Thyroid gland (tissue), 4 donors: ENCODE measurements at regions not wholly inside any gene's neighbourhood (a gene's known extent, or its start where the extent isn't known, plus 50 kb on each side); places are given as distances from the start of the nearest gene placed in this dataset.

Experiments used
- DNase-seq, 2 donors: peaks; one replicate each; pipeline ENCODE4 v3.0.0-alpha.2; 2019
- H3K27ac ChIP-seq, 3 donors: fragments of 200-600 bp; sonication (generic); 1 replicate in 2 of 3; 2 replicates in 1 of 3; pipeline ENCODE4 v1.5.1; 2016 to 2019; ENCODE audit warnings: mild to moderate bottlenecking in 1 of 3, moderate library complexity in 1 of 3
- H3K27me3 ChIP-seq: fragments of 200-600 bp; sonication (generic); one replicate; pipeline ENCODE4 v1.5.1; 2019
- H3K36me3 ChIP-seq, 2 donors: fragments of 200-600 bp; sonication (generic); one replicate each; pipeline ENCODE4 v1.5.1; 2016 to 2019
- H3K4me1 ChIP-seq, 2 donors: fragments of 200-600 bp; sonication (generic); one replicate each; pipeline ENCODE4 v1.5.1; 2017 to 2019
- H3K4me3 ChIP-seq, 3 donors: fragments of 200-600 bp; sonication (generic); replicated peaks in 1 of 3; 1 replicate in 2 of 3; 2 replicates in 1 of 3; pipeline ENCODE4 v1.5.1; 2016; ENCODE audit warnings: mild to moderate bottlenecking in 1 of 3
- H3K9me3 ChIP-seq: fragments of 200-600 bp; sonication (generic); one replicate; pipeline ENCODE4 v1.5.1; 2017
- POLR2A ChIP-seq, 2 donors: fragments of 450-650 bp; IDR thresholded peaks; one replicate each; pipeline ENCODE4 v1.6.1; 2017; ENCODE audit warnings: antibody characterized with exemption in 2 of 2, mild to moderate bottlenecking in 2 of 2, moderate library complexity in 1 of 2
- WGBS, 2 donors: methylation state at CpG; one replicate each; pipeline ENCODE4 v1.1.5; 2017; 5-methylcytosine and 5-hydroxymethylcytosine counted together
- intact Hi-C: fragments of 100-400 bp; cut with DNase I; formaldehyde crosslinking; loops from one replicate; pipeline ENCODE4 v1.15.1; 2023
- TF ChIP-seq, protein P1 (sequence below), 6 experiments: fragments of 200-600 bp in 3 of 6; fragments of 450-650 bp in 3 of 6; sonication (generic) in 3 of 6; IDR thresholded peaks; one replicate each; pipeline ENCODE4 v1.5.1; 2016 to 2019; ENCODE audit warnings: antibody characterized with exemption in 6 of 6, mild to moderate bottlenecking in 2 of 6, inconsistent platforms in 1 of 6, moderate library complexity in 1 of 6

DNA sequence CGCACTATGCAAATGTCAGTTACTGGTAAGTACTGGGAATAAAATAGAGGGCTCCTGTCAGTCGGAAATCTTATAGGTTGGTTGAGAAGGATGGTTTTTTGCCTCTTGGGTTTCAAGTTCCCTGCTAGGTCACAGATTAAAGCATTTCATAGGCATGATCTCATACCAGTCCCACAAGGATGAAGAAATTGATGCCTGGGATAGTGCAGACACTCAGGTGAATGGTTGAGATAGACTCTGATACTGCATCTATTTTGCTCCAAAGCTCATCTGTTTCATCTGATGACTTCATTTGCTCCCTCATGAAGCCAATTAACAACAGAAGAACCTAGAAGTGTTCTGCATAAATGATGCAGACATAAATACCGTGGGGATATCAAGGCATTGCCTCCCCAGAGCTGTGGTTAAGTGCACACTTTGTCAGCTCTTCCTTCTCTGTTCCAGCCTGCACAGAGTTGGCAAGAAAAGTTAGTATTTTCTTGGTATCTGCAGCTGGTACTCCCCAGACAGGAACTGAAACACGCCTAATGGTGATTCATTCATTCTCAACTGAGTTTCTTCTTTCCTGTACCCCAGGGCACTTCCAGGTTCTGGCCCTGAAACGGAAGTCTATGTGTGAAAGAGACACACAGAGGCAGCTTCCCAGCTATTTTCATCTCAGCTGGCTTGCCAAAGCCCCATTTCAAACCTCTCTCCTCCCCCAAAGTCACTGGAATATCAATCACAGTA is 418.3 kb upstream of the SALL1 start:
- H3K27me3 ChIP-seq, result no peaks in the 10 kb centered on the region
- H3K27ac ChIP-seq, result no peak overlapping the region
- WGBS, 2 donors, result 76 to 82% methylated on average over 5 of the region's 5 CpGs
- H3K36me3 ChIP-seq, result no peaks in the 10 kb centered on the region
- no peaks in the 10 kb centered on the region for H3K9me3 ChIP-seq
- no peaks in the 10 kb centered on the region for H3K4me1 ChIP-seq
- no peak for DNase-seq
- H3K4me3 ChIP-seq, result no peak overlapping the region
- TF ChIP-seq, protein P1, sequence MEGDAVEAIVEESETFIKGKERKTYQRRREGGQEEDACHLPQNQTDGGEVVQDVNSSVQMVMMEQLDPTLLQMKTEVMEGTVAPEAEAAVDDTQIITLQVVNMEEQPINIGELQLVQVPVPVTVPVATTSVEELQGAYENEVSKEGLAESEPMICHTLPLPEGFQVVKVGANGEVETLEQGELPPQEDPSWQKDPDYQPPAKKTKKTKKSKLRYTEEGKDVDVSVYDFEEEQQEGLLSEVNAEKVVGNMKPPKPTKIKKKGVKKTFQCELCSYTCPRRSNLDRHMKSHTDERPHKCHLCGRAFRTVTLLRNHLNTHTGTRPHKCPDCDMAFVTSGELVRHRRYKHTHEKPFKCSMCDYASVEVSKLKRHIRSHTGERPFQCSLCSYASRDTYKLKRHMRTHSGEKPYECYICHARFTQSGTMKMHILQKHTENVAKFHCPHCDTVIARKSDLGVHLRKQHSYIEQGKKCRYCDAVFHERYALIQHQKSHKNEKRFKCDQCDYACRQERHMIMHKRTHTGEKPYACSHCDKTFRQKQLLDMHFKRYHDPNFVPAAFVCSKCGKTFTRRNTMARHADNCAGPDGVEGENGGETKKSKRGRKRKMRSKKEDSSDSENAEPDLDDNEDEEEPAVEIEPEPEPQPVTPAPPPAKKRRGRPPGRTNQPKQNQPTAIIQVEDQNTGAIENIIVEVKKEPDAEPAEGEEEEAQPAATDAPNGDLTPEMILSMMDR (IDR thresholded peaks at IDR 0.05), result no peak
- TF ChIP-seq POLR2A (IDR thresholded peaks at IDR 0.05), result no peak
- intact Hi-C loops, result no loop called here

DNA sequence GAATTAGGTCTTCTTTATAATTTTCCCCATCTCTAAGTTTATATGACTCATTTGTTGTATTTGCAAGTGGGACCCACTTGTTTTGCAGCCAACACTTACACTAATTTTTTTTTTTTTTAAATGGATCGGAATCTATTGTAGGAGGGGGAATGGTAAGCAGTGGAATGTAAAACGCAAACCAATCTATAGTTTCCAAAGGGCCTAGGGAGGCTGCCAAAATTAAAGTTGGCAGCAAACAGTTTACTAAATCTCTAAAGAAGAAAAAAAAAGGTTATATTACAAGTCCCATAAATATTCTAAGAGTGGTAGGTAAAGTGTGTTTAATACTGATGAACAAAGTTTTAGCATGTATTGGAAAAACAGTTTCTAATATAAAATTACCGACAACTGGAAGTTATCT is 416.8 kb upstream of the SALL1 start:
- intact Hi-C loops, result no loop called here
- Histone ChIP-seq H3K4me1 (no peaks in the 10 kb centered on the region), H3K27me3 (no peaks in the 10 kb centered on the region), H3K27ac (no peak overlapping the region), H3K4me3 (no peak overlapping the region), H3K36me3 (no peaks in the 10 kb centered on the region), H3K9me3 (no peaks in the 10 kb centered on the region)
- 81 to 84% methylated on average over 3 of the region's 3 CpGs for WGBS, 2 donors
- TF ChIP-seq, protein P1 (IDR thresholded peaks at IDR 0.05), result no peak
- TF ChIP-seq POLR2A (IDR thresholded peaks at IDR 0.05), result no peak
- no peak for DNase-seq

DNA sequence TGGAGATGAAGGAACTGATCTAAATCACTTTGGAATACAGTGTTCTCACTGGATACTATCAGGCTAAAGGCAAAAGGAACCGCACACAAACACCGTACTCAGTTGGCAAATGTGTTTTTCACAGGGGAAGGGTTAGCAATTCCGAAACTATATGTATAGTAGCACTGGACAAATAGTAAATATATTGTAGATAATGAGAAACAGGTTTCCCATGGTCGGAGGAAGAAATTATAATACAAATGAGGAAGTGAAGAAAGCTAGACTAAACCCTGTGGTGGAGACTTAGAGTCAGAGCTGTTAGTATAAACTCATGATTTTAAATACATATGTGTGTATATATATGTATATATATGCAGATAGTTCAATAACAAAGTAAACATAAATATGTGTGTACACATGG is 414.1 kb upstream of the SALL1 start:
- Histone ChIP-seq H3K9me3 (no peaks in the 10 kb centered on the region), H3K27me3 (no peaks in the 10 kb centered on the region), H3K27ac (no peak overlapping the region), H3K36me3 (no peaks in the 10 kb centered on the region), H3K4me1 (no peaks in the 10 kb centered on the region), H3K4me3 (no peak overlapping the region)
- TF ChIP-seq, protein P1 (IDR thresholded peaks at IDR 0.05), result no peak
- no peak for TF ChIP-seq POLR2A (IDR thresholded peaks at IDR 0.05)
- no peak for DNase-seq
- 86 to 90% methylated on average over 4 of the region's 4 CpGs for WGBS, 2 donors
- intact Hi-C loops, result no loop called here

DNA sequence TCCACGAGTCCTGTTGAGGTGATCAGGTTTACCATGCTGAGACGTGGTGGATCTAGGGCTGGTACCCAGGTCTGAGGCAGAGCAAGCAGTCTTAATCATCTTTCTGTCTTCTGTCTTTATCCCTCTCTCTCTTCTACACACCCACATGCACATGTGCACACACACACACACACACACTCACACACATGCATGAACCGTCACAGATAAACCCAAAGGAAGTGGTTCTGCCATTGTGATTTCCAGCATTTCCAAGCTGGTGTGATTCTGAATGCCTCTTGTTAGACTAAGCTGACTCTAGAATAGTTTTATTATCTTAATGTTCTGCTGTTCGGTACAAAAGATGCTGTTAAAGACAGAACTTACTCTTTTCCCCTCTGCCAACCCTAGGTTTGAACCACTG is 411.8 kb upstream of the SALL1 start:
- Histone ChIP-seq H3K27ac (no peak overlapping the region), H3K27me3 (no peaks in the 10 kb centered on the region), H3K9me3 (no peaks in the 10 kb centered on the region), H3K4me3 (no peak overlapping the region), H3K36me3 (no peaks in the 10 kb centered on the region), H3K4me1 (no peaks in the 10 kb centered on the region)
- TF ChIP-seq, protein P1 (IDR thresholded peaks at IDR 0.05), result no peak
- DNase-seq, result no peak
- 91 to 93% methylated on average over 4 of the region's 4 CpGs for WGBS, 2 donors
- intact Hi-C loops, result no loop called here

DNA sequence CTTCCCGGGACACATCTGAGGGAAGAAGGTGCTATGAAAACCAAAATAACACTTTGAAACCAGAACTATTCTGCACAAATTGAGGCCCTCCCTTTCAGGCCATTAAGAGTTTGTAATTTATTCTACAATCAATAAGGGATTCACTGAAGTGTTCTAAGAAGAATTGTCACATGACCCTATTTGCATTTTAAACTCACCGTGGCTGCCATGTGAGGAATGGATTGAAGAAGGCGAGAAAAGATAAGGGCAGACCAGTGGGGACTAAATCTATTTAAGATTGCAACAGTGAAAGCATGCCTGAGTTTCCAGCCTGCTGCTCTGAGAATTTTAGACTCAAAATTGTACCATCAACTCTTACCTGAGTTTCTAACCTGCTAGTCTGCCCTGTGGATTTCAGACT is 408.8 kb upstream of the SALL1 start:
- no peaks in the 10 kb centered on the region for H3K4me1 ChIP-seq
- no peak for DNase-seq
- intact Hi-C loops, result no loop called here
- no peak overlapping the region for H3K4me3 ChIP-seq
- 83 to 86% methylated on average over 3 of the region's 3 CpGs for WGBS, 2 donors
- no peak overlapping the region for H3K27ac ChIP-seq
- H3K9me3 ChIP-seq, result no peaks in the 10 kb centered on the region
- no peaks in the 10 kb centered on the region for H3K27me3 ChIP-seq
- H3K36me3 ChIP-seq, result no peaks in the 10 kb centered on the region
- no peak for TF ChIP-seq POLR2A (IDR thresholded peaks at IDR 0.05)
- TF ChIP-seq, protein P1 (IDR thresholded peaks at IDR 0.05), result no peak
